BE2C (cell line): ENCODE measurements at regions not wholly inside any gene's neighbourhood (a gene's known extent, or its start where the extent isn't known, plus 50 kb on each side); places are given as distances from the start of the nearest gene placed in this dataset.

Experiments
- DNase-seq: peaks from one replicate; pipeline ENCODE4 v3.0.0-alpha.2; 2020
- H3K27me3 ChIP-seq: fragments of 250-450 bp; sonication (Bioruptor Pico); 2 replicates; pipeline ENCODE4 v1.5.1; 2020; ENCODE audit warnings: mild to moderate bottlenecking
- H3K36me3 ChIP-seq: fragments of 250-450 bp; sonication (Bioruptor Pico); 2 replicates; pipeline ENCODE4 v1.5.1; 2020; ENCODE audit warnings: mild to moderate bottlenecking
- H3K4me1 ChIP-seq: fragments of 250-450 bp; sonication (Bioruptor Pico); 2 replicates; pipeline ENCODE4 v1.5.1; 2020
- H3K4me3 ChIP-seq: 2 replicates; pipeline ENCODE4 v1.5.1; 2011; ENCODE audit warnings: low read depth, low read length
- H3K9me3 ChIP-seq: fragments of 250-450 bp; sonication (Bioruptor Pico); 2 replicates; pipeline ENCODE4 v1.5.1; 2020
- TF ChIP-seq, protein P1 (sequence below): IDR thresholded peaks from 2 replicates; pipeline ENCODE4 v1.5.1; 2012; ENCODE audit warnings: mild to moderate bottlenecking, low read depth, low read length

GRCh38 chr9:129396365-129396708 lies 218.3 kb upstream of the IER5L start:
- DNase-seq: no peak
- Histone ChIP-seq H3K27me3 (no peaks in the 10 kb centered on the region), H3K36me3 (no peaks in the 10 kb centered on the region), H3K4me3 (no peak overlapping the region), H3K9me3 (no peaks in the 10 kb centered on the region; the same call in 1 of the 2 replicates), H3K4me1 (peaks cover 49% of the 10 kb centered on the region)
- TF ChIP-seq, protein P1, sequence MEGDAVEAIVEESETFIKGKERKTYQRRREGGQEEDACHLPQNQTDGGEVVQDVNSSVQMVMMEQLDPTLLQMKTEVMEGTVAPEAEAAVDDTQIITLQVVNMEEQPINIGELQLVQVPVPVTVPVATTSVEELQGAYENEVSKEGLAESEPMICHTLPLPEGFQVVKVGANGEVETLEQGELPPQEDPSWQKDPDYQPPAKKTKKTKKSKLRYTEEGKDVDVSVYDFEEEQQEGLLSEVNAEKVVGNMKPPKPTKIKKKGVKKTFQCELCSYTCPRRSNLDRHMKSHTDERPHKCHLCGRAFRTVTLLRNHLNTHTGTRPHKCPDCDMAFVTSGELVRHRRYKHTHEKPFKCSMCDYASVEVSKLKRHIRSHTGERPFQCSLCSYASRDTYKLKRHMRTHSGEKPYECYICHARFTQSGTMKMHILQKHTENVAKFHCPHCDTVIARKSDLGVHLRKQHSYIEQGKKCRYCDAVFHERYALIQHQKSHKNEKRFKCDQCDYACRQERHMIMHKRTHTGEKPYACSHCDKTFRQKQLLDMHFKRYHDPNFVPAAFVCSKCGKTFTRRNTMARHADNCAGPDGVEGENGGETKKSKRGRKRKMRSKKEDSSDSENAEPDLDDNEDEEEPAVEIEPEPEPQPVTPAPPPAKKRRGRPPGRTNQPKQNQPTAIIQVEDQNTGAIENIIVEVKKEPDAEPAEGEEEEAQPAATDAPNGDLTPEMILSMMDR: no peak

DNA sequence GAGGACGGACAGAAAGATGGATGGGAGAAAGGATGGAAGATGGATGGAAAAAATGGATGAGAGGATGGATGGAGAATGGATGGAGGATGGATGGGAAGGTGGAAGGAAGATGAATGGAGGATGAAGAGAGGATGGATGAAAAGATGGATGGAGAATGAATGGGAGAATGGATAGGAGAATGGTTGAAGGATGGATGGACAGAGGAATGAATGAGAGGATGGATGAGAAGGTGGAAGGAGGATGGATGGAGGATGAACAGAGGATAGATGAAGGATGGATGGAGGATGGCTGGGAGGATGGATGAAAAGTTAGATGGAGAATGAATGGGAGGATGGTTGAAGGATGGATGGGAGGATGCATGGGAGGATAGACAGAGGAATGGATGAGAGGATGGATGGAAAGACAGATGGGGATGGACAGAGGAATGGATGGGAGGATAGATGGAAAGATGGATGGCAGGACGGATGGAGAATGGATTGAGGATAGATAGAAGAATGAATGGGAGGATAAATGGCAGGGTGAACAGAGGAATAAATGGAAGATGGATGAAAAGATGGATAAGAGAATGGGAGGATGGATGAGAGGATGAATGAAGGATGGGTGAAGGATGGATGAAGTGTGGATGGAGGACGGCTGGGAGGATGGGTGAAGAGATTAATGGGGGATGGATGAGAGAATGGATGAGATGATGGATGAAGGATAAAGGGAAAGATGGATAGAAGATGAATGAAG lies 217.7 kb upstream of the IER5L start:
- no peak for DNase-seq
- Histone ChIP-seq H3K36me3 (no peaks in the 10 kb centered on the region), H3K4me3 (no peak overlapping the region), H3K27me3 (no peaks in the 10 kb centered on the region), H3K9me3 (no peaks in the 10 kb centered on the region; the same call in 1 of the 2 replicates), H3K4me1 (peaks cover 53% of the 10 kb centered on the region)
- TF ChIP-seq, protein P1: no peak

DNA sequence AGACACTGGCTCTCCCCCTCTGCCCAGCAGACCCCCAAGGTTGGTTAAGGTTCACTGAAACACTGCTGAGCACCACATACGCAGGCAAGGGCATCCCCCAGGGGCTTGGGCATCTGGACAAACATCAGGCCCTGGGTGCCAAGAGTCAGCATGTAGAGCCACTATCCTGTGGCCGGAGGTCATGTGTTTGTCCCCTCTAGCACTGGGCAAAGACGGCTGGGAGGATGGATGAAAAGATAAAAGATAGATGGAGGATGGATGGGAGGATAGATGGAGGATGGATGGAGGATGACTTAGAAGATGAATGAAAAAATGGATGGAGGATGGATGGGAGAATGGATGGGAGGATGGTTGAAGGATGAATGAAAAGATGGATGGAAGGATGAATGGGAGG lies 216.8 kb upstream of the IER5L start:
- TF ChIP-seq, protein P1: no peak
- no peak for DNase-seq
- no peaks in the 10 kb centered on the region for H3K27me3 ChIP-seq
- no peaks in the 10 kb centered on the region for H3K36me3 ChIP-seq
- no peaks in the 10 kb centered on the region; the same call in 1 of the 2 replicates for H3K9me3 ChIP-seq
- peak overlapping the region; percentile 46 for H3K4me3 ChIP-seq
- H3K4me1 ChIP-seq: peaks cover 56% of the 10 kb centered on the region

DNA sequence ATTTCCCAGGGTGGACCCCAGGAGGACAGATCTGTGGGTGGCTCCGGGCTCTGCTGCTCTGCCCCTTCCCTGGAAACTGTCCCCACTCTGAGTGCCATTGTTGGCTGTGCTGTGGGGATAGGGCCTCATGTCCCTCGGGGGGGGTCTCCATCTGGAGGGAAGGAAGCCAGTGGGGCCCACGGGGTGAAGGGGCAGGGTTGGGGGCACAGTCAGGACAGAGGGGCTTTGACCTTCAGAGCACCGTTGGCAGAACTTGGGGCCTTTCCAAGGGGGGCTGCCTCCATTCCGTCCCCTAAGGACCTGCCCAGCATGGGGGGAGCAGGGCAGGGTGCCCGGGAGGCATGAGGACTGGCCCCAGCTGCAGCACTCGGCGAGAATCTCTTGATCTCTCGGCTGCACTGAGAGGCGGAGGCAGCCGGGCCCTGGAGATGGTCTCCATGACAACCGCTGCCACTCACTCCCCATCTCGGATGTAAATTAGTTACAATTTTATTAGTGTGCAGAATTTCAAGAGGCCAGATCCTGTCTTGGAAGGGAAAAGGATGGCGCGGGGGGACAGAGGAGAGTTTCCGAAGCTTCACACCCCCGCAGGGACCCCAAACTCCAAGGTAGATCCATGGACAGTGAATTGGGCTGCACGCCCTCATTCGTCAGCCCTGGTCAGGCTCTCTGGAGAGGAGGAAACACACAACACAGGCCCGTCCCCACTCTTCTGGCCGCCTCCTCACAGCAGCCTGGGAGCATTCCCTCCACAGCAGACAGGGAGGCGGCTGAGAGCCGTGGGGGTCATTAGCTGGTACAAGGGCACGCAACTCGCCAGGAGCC lies 216.2 kb upstream of the IER5L start:
- DNase-seq: peak; percentile 90
- Histone ChIP-seq H3K4me1 (peaks cover 52% of the 10 kb centered on the region), H3K27me3 (no peaks in the 10 kb centered on the region), H3K9me3 (no peaks in the 10 kb centered on the region; the same call in 1 of the 2 replicates), H3K4me3 (peak overlapping the region; percentile 46), H3K36me3 (no peaks in the 10 kb centered on the region)
- TF ChIP-seq, protein P1: no peak

- TF ChIP-seq, protein P1: no peak
- Histone ChIP-seq H3K4me3 (no peak overlapping the region), H3K9me3 (no peaks in the 10 kb centered on the region; the same call in 1 of the 2 replicates), H3K27me3 (no peaks in the 10 kb centered on the region), H3K36me3 (no peaks in the 10 kb centered on the region), H3K4me1 (peaks cover 44% of the 10 kb centered on the region)
- DNase-seq: peak; percentile 21
Measured at GRCh38 chr9:129393064-129393463, 215.0 kb upstream of the IER5L start.
